Natural killer cell (primary cell): ENCODE measurements at regions not wholly inside any gene's neighbourhood (a gene's known extent, or its start where the extent isn't known, plus 50 kb on each side); places are given as distances from the start of the nearest gene placed in this dataset.

ENCODE experiments used
- ATAC-seq, 3 donors: fragments of 150-1000 bp in 2 of 3; fragments of 200-7000 bp in 1 of 3; cut with Tn5 transposase; 1 replicate in 1 of 3; 2 replicates in 2 of 3; pipeline ENCODE4 v1.10.0; 2021; ENCODE audit warnings: mild to moderate bottlenecking in 2 of 3, moderate library complexity in 2 of 3
- DNase-seq, 2 donors: peaks; one replicate each; pipeline versions ENCODE4 v3.0.0 to v3.0.0-alpha.2; 2013 to 2021; ENCODE audit warnings: mixed read lengths in 1 of 2
- H3K27ac ChIP-seq: one replicate; pipeline ENCODE4 v1.5.1; 2013; ENCODE audit warnings: mild to moderate bottlenecking, low read length
- H3K27me3 ChIP-seq: one replicate; pipeline ENCODE4 v1.6.1; 2013; ENCODE audit warnings: low read length; ENCODE audit not compliant: control insufficient read depth, insufficient read depth
- H3K36me3 ChIP-seq: one replicate; pipeline ENCODE4 v1.6.1; 2013; ENCODE audit warnings: low read length; ENCODE audit not compliant: control insufficient read depth, insufficient read depth
- H3K4me1 ChIP-seq: one replicate; pipeline ENCODE4 v1.6.1; 2013; ENCODE audit warnings: low read length; ENCODE audit not compliant: control insufficient read depth, insufficient read depth
- H3K4me3 ChIP-seq: one replicate; pipeline ENCODE4 v1.5.1; 2013; ENCODE audit warnings: low read length
- H3K9me3 ChIP-seq: one replicate; pipeline ENCODE4 v1.6.1; 2013; ENCODE audit warnings: low read length; ENCODE audit not compliant: control insufficient read depth, insufficient read depth
- H3K27ac Mint-ChIP-seq, 2 donors: one replicate each; pipeline ENCODE4 v1.8.0; 2022; ENCODE audit warnings: mild to moderate bottlenecking in 2 of 2, mixed read lengths in 2 of 2, moderate library complexity in 1 of 2
- H3K27me3 Mint-ChIP-seq, 2 donors: one replicate each; pipeline ENCODE4 v1.8.0; 2022; ENCODE audit warnings: low read depth in 2 of 2, mixed read lengths in 2 of 2
- H3K36me3 Mint-ChIP-seq: one replicate; pipeline ENCODE4 v1.8.0; 2022; ENCODE audit warnings: mixed read lengths
- H3K4me1 Mint-ChIP-seq, 2 donors: one replicate each; pipeline ENCODE4 v1.8.0; 2022; ENCODE audit warnings: mixed read lengths in 2 of 2
- H3K4me3 Mint-ChIP-seq: one replicate; pipeline ENCODE4 v1.8.0; 2022; ENCODE audit warnings: mild to moderate bottlenecking, moderate library complexity, mixed read lengths
- H3K9me3 Mint-ChIP-seq, 2 donors: one replicate each; pipeline ENCODE4 v1.8.0; 2022; ENCODE audit warnings: mixed read lengths in 2 of 2
- WGBS: methylation state at CpG from one replicate; pipeline ENCODE4 v1.1.7; 2013; ENCODE audit warnings: missing lambda C conversion rate; ENCODE audit not compliant: insufficient coverage; 5-methylcytosine and 5-hydroxymethylcytosine counted together
- intact Hi-C: fragments of 100-400 bp; cut with micrococcal nuclease; formaldehyde crosslinking; loops from one replicate; pipeline ENCODE4 v1.14.2; 2022
- TF ChIP-seq, protein P1 (sequence below): fragments of 200-600 bp; IDR thresholded peaks from one replicate; pipeline ENCODE4 v1.8.0; 2022; ENCODE audit warnings: antibody characterized with exemption

- Mint-ChIP-seq H3K4me1 (peaks cover 0 to 4% of the 10 kb centered on the region in 2 donors), H3K9me3 (peaks cover 0 to 4% of the 10 kb centered on the region in 2 donors), H3K36me3 (peaks cover 5% of the 10 kb centered on the region), H3K27me3 (peaks cover 49 to 73% of the 10 kb centered on the region in 2 donors), H3K4me3 (no peak overlapping the region), H3K27ac (no peak overlapping the region)
- ATAC-seq (no peak), DNase-seq (no peak)
- 77% methylated on average over 8 of the region's 8 CpGs for WGBS
- Histone ChIP-seq H3K9me3 (no peaks in the 10 kb centered on the region), H3K36me3 (no peaks in the 10 kb centered on the region), H3K27me3 (no peaks in the 10 kb centered on the region), H3K4me1 (no peaks in the 10 kb centered on the region), H3K4me3 (no peak overlapping the region), H3K27ac (no peak overlapping the region)
- TF ChIP-seq, protein P1, sequence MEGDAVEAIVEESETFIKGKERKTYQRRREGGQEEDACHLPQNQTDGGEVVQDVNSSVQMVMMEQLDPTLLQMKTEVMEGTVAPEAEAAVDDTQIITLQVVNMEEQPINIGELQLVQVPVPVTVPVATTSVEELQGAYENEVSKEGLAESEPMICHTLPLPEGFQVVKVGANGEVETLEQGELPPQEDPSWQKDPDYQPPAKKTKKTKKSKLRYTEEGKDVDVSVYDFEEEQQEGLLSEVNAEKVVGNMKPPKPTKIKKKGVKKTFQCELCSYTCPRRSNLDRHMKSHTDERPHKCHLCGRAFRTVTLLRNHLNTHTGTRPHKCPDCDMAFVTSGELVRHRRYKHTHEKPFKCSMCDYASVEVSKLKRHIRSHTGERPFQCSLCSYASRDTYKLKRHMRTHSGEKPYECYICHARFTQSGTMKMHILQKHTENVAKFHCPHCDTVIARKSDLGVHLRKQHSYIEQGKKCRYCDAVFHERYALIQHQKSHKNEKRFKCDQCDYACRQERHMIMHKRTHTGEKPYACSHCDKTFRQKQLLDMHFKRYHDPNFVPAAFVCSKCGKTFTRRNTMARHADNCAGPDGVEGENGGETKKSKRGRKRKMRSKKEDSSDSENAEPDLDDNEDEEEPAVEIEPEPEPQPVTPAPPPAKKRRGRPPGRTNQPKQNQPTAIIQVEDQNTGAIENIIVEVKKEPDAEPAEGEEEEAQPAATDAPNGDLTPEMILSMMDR, result no peak
- intact Hi-C loops, result no loop called here
Measured at GRCh38 chr10:3010334-3010733, 57.0 kb upstream of the PFKP start.

DNA sequence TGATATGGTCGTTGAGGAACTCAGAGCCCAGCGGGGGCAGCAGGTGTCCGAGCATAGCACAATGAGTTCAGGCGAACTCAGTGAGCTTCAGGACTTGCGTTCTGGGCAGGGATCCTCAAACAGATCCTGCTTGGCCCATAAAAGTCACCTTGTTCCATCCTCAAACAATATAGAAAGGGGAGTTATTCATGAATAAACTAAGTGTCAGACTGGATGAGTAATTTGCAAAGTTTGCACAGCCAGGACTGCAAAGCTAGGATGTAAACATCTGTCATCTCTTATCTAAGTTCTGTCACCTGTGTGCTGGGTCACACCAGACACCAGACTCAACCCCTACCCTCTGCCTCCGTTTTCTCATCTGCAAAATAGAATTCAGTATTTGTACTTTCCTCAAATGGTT, 58.0 kb upstream of the PFKP start:
- H3K27ac Mint-ChIP-seq, result no peak overlapping the region
- ATAC-seq, result no peak
- intact Hi-C loops, result no loop called here
- DNase-seq, result no peak
- 58% methylated on average over 6 of the region's 6 CpGs for WGBS
- no peak overlapping the region for H3K27ac ChIP-seq
- H3K27me3 ChIP-seq, result no peaks in the 10 kb centered on the region
- no peak overlapping the region for H3K4me3 Mint-ChIP-seq
- H3K4me3 ChIP-seq, result no peak overlapping the region
- H3K4me1 Mint-ChIP-seq, result peaks cover 0 to 4% of the 10 kb centered on the region in 2 donors
- no peaks in the 10 kb centered on the region for H3K36me3 ChIP-seq
- H3K9me3 ChIP-seq, result no peaks in the 10 kb centered on the region
- TF ChIP-seq, protein P1, result no peak
- H3K36me3 Mint-ChIP-seq, result peaks cover 5% of the 10 kb centered on the region
- H3K27me3 Mint-ChIP-seq, result peaks cover 49 to 82% of the 10 kb centered on the region in 2 donors
- peaks cover 0 to 4% of the 10 kb centered on the region in 2 donors for H3K9me3 Mint-ChIP-seq
- no peaks in the 10 kb centered on the region for H3K4me1 ChIP-seq

- Mint-ChIP-seq H3K27ac (no peak overlapping the region), H3K9me3 (peaks cover 0 to 4% of the 10 kb centered on the region in 2 donors), H3K36me3 (peaks cover 5% of the 10 kb centered on the region), H3K4me3 (no peak overlapping the region), H3K4me1 (peaks cover 0 to 4% of the 10 kb centered on the region in 2 donors), H3K27me3 (peaks cover 48 to 77% of the 10 kb centered on the region in 2 donors)
- Histone ChIP-seq H3K4me1 (no peaks in the 10 kb centered on the region), H3K27me3 (no peaks in the 10 kb centered on the region), H3K9me3 (no peaks in the 10 kb centered on the region), H3K4me3 (no peak overlapping the region), H3K27ac (no peak overlapping the region), H3K36me3 (no peaks in the 10 kb centered on the region)
- ATAC-seq, result no peak
- no peak for DNase-seq
- TF ChIP-seq, protein P1, result no peak
- intact Hi-C loops, result no loop called here
- WGBS, result 28% methylated on average over 11 of the region's 12 CpGs
Measured at GRCh38 chr10:3008518-3009195, 58.7 kb upstream of the PFKP start.

DNA sequence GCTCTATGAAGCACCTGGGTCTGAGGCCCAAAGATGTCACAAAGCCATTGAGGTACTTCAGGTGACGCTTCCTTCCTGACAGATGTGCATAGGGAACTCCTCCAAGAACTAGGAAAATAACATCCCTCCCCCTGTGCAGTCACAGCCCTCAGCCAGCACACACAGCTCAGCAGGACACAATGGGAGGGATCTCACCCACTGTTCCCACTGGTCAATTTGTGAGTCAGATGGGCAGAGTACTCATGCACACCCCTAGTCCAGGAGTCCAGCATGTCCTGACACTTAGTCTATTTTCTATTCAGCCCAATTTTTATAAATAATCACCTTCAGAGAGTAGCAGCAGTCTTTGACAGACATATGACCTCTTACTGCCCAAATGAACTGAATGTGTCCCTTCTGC, 60.7 kb upstream of the PFKP start:
- no peaks in the 10 kb centered on the region for H3K36me3 ChIP-seq
- 86% methylated on average over 1 of the region's 1 CpG for WGBS
- H3K4me1 ChIP-seq, result no peaks in the 10 kb centered on the region
- Mint-ChIP-seq H3K4me3 (no peak overlapping the region), H3K27ac (no peak overlapping the region), H3K4me1 (peaks cover 0 to 4% of the 10 kb centered on the region in 2 donors), H3K27me3 (peaks cover 34 to 67% of the 10 kb centered on the region in 2 donors), H3K36me3 (no peaks in the 10 kb centered on the region), H3K9me3 (peaks cover 0 to 2% of the 10 kb centered on the region in 2 donors)
- H3K27ac ChIP-seq, result no peak overlapping the region
- H3K4me3 ChIP-seq, result no peak overlapping the region
- H3K27me3 ChIP-seq, result no peaks in the 10 kb centered on the region
- TF ChIP-seq, protein P1, result no peak
- ATAC-seq (no peak), DNase-seq (no peak)
- intact Hi-C loops, result no loop called here
- H3K9me3 ChIP-seq, result no peaks in the 10 kb centered on the region
